ENCODE measurements at regions not wholly inside any gene's neighbourhood (a gene's known extent, or its start where the extent isn't known, plus 50 kb on each side); places are given as distances from the start of the nearest gene placed in this dataset.

DNA sequence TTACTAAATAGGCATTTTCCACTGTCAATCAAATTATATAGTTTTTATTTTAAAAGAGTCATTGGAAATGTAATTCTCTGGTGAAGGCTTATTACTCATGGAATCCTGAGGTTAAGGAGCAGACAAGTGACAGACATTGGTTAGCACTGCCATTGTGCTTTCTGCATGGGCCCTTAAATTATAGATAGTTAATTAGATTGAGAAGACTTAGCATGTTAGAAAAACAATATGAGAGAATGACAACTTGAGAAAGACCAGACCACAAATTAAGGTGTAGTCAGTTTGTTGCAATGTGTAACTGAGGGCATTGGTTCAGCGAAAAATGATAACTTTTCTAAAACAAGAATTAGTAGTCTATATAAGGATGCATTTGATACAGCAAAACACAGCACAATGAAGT lies 195.5 kb downstream of the SLITRK6 start:
- H3K27ac Mint-ChIP-seq = no peak overlapping the region
- TF ChIP-seq ELF4 (CRISPR knock-in tag; IDR thresholded peaks at IDR 0.05; ENCODE audit: low read depth) (no peak), MAX (CRISPR knock-in tag; IDR thresholded peaks at IDR 0.05) (no peak), SMAD3 (CRISPR knock-in tag; IDR thresholded peaks at IDR 0.05; ENCODE audit: borderline replicate concordance) (no peak), EMX1 (CRISPR knock-in tag; IDR thresholded peaks at IDR 0.05) (no peak)
- TF ChIP-seq, protein P1, sequence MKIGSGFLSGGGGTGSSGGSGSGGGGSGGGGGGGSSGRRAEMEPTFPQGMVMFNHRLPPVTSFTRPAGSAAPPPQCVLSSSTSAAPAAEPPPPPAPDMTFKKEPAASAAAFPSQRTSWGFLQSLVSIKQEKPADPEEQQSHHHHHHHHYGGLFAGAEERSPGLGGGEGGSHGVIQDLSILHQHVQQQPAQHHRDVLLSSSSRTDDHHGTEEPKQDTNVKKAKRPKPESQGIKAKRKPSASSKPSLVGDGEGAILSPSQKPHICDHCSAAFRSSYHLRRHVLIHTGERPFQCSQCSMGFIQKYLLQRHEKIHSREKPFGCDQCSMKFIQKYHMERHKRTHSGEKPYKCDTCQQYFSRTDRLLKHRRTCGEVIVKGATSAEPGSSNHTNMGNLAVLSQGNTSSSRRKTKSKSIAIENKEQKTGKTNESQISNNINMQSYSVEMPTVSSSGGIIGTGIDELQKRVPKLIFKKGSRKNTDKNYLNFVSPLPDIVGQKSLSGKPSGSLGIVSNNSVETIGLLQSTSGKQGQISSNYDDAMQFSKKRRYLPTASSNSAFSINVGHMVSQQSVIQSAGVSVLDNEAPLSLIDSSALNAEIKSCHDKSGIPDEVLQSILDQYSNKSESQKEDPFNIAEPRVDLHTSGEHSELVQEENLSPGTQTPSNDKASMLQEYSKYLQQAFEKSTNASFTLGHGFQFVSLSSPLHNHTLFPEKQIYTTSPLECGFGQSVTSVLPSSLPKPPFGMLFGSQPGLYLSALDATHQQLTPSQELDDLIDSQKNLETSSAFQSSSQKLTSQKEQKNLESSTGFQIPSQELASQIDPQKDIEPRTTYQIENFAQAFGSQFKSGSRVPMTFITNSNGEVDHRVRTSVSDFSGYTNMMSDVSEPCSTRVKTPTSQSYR (CRISPR knock-in tag; IDR thresholded peaks at IDR 0.05) = no peak
- H3K4me3 Mint-ChIP-seq = no peak overlapping the region
- H3K27me3 Mint-ChIP-seq (ENCODE audit: low read depth) = no peaks in the 10 kb centered on the region; the same call in 1 of the 2 replicates
- ChIA-PET CTCF (no interaction called here), POLR2A (no interaction called here)
- H3K36me3 Mint-ChIP-seq = 0 out of 2 replicates have a peak, but pooled peaks cover 4% of the 10 kb centered on the region
- DNase-seq (ENCODE audit: low spot score) (no peak), ATAC-seq (no peak)
- H3K9me3 Mint-ChIP-seq = peaks cover 12% of the 10 kb centered on the region
- peaks cover 11% of the 10 kb centered on the region for H3K4me1 Mint-ChIP-seq

- POLR2A ChIA-PET = no interaction called here
- DNase-seq (ENCODE audit: low spot score) = no peak
- TF ChIP-seq ZNF416 (CRISPR knock-in tag; IDR thresholded peaks at IDR 0.05) (no peak), CREB1 (CRISPR knock-in tag; IDR thresholded peaks at IDR 0.05) (no peak), GABPB1 (CRISPR knock-in tag; IDR thresholded peaks at IDR 0.05) (no peak), IRF1 (CRISPR knock-in tag; IDR thresholded peaks at IDR 0.05) (no peak), ETV6 (CRISPR knock-in tag; IDR thresholded peaks at IDR 0.05) (no peak), SMAD4 (CRISPR knock-in tag; IDR thresholded peaks at IDR 0.05) (no peak), MAX (CRISPR knock-in tag; IDR thresholded peaks at IDR 0.05) (no peak)
- TF ChIP-seq, protein P2, sequence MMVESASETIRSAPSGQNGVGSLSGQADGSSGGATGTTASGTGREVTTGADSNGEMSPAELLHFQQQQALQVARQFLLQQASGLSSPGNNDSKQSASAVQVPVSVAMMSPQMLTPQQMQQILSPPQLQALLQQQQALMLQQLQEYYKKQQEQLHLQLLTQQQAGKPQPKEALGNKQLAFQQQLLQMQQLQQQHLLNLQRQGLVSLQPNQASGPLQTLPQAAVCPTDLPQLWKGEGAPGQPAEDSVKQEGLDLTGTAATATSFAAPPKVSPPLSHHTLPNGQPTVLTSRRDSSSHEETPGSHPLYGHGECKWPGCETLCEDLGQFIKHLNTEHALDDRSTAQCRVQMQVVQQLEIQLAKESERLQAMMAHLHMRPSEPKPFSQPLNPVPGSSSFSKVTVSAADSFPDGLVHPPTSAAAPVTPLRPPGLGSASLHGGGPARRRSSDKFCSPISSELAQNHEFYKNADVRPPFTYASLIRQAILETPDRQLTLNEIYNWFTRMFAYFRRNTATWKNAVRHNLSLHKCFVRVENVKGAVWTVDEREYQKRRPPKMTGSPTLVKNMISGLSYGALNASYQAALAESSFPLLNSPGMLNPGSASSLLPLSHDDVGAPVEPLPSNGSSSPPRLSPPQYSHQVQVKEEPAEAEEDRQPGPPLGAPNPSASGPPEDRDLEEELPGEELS (CRISPR knock-in tag; IDR thresholded peaks at IDR 0.05) = no peak
- TF ChIP-seq, protein P1 (CRISPR knock-in tag; IDR thresholded peaks at IDR 0.05) = no peak
- ATAC-seq = no peak
- no peaks in the 10 kb centered on the region for H3K4me1 Mint-ChIP-seq
- no peak overlapping the region for H3K4me3 Mint-ChIP-seq
- no peaks in the 10 kb centered on the region for H3K27me3 Mint-ChIP-seq (ENCODE audit: low read depth)
- no peaks in the 10 kb centered on the region for H3K36me3 Mint-ChIP-seq
- CTCF ChIA-PET = no interaction called here
- H3K27ac Mint-ChIP-seq = no peak overlapping the region
- H3K9me3 Mint-ChIP-seq = peaks cover 4% of the 10 kb centered on the region
These were observed 197.7 kb downstream of the SLITRK6 start for GRCh38 chr13:85601526-85601925.

DNA sequence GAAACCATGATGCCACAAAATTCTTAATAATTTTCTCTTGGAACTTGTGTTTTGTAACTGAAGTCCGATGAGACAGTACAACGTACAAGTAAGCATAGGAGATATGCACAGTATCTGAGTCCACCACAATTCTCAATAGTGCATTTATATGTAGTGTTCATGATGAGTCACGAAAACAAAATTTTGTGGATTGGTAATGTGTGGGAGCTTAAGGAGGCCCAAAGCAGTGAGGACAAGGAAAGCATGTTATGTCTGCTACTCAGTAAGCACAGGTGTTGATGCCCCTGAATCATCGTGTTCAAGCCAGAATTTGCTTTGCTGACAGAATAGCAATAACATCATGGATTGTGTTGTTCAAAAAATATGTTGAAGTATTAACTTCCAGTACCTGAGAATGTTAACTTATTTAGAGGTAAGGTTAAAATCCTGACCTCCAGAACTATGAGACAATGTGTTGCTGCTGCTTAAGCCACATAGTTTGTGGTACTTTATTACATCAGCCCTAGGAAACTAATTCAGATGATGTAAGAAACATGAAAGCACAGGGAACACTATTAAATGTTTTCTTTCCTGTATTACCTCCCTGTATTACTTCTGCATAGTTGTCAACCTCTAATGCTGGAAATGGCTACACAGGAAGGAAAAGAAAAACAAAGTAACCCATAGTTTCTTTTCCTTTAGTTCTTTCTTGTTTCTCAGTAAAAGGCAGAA lies 201.3 kb downstream of the SLITRK6 start:
- H3K9me3 Mint-ChIP-seq = peaks cover 16% of the 10 kb centered on the region
- H3K27ac Mint-ChIP-seq = no peak overlapping the region
- H3K4me1 Mint-ChIP-seq = no peaks in the 10 kb centered on the region
- ChIA-PET POLR2A (no interaction called here), CTCF (no interaction called here)
- peaks cover 10% of the 10 kb centered on the region for H3K36me3 Mint-ChIP-seq
- ATAC-seq = no peak
- DNase-seq (ENCODE audit: low spot score) = no peak
- no peak overlapping the region for H3K4me3 Mint-ChIP-seq
- H3K27me3 Mint-ChIP-seq (ENCODE audit: low read depth) = no peaks in the 10 kb centered on the region
- TF ChIP-seq ZNF232 (CRISPR knock-in tag; IDR thresholded peaks at IDR 0.05) (no peak), PRDM15 (CRISPR knock-in tag; IDR thresholded peaks at IDR 0.05) (no peak), PRRX2 (CRISPR knock-in tag; IDR thresholded peaks at IDR 0.05) (no peak), SP1 (CRISPR knock-in tag; conservative IDR thresholded peaks at IDR 0.05) (no peak), SMAD4 (CRISPR knock-in tag; IDR thresholded peaks at IDR 0.05) (no peak)
- TF ChIP-seq, protein P3, sequence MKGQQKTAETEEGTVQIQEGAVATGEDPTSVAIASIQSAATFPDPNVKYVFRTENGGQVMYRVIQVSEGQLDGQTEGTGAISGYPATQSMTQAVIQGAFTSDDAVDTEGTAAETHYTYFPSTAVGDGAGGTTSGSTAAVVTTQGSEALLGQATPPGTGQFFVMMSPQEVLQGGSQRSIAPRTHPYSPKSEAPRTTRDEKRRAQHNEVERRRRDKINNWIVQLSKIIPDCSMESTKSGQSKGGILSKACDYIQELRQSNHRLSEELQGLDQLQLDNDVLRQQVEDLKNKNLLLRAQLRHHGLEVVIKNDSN (CRISPR knock-in tag; IDR thresholded peaks at IDR 0.05) = no peak
